GM19023 (cell line): ENCODE measurements at regions not wholly inside any gene's neighbourhood (a gene's known extent, or its start where the extent isn't known, plus 50 kb on each side); places are given as distances from the start of the nearest gene placed in this dataset.
"Not testable (repeated sequence)": the region's sequence is repeated elsewhere in the genome, so short reads cannot be mapped to it uniquely, and the experiment has no call there.

ENCODE experiments used
- ATAC-seq: cut with Tn5 transposase; IDR thresholded peaks from one replicate; pipeline ENCODE4 v1.9.1; 2021; ENCODE audit warnings: mild to moderate bottlenecking, moderate library complexity; ENCODE audit not compliant: unreplicated experiment

- ATAC-seq, result not testable (repeated sequence)
These were observed 89.8 kb downstream of the DNAAF6 start for GRCh38 chrX:107296184-107296583.

GRCh38 chrX:107298276-107298675, 91.9 kb downstream of the DNAAF6 start:
- no peak for ATAC-seq

GRCh38 chrX:107301253-107301652, 94.8 kb downstream of the DNAAF6 start:
- no peak for ATAC-seq

GRCh38 chrX:107304141-107304540, 97.7 kb downstream of the DNAAF6 start:
- no peak for ATAC-seq

- no peak for ATAC-seq
These were observed 117.5 kb downstream of the DNAAF6 start for GRCh38 chrX:107323786-107324492.

- no peak for ATAC-seq
These were observed 118.3 kb downstream of the DNAAF6 start for GRCh38 chrX:107324493-107325310.

GRCh38 chrX:107325467-107325866, 119.1 kb downstream of the DNAAF6 start:
- no peak for ATAC-seq

GRCh38 chrX:107348051-107348450, 101.4 kb upstream of the FRMPD3 start:
- ATAC-seq, result no peak

- ATAC-seq, result no peak
These were observed 100.5 kb upstream of the FRMPD3 start for GRCh38 chrX:107348990-107349389.

GRCh38 chrX:107355533-107355932, 93.9 kb upstream of the FRMPD3 start:
- no peak for ATAC-seq

- ATAC-seq, result no peak
These were observed 88.6 kb upstream of the FRMPD3 start for GRCh38 chrX:107360788-107361360.

- ATAC-seq, result not testable (repeated sequence)
These were observed 79.3 kb upstream of the FRMPD3 start for GRCh38 chrX:107370185-107370584.

GRCh38 chrX:107374132-107374531, 75.3 kb upstream of the FRMPD3 start:
- ATAC-seq, result no peak

GRCh38 chrX:107374831-107375230, 74.6 kb upstream of the FRMPD3 start:
- no peak for ATAC-seq

- not testable (repeated sequence) for ATAC-seq
These were observed 73.3 kb upstream of the FRMPD3 start for GRCh38 chrX:107376186-107376585.

- ATAC-seq, result no peak
These were observed 64.9 kb upstream of the FRMPD3 start for GRCh38 chrX:107384397-107385105.

GRCh38 chrX:107389726-107390125, 59.7 kb upstream of the FRMPD3 start:
- ATAC-seq, result no peak

GRCh38 chrX:107393656-107394055, 55.8 kb upstream of the FRMPD3 start:
- ATAC-seq, result not testable (repeated sequence)

GRCh38 chrX:107396235-107396634, 53.2 kb upstream of the FRMPD3 start:
- no peak for ATAC-seq

GRCh38 chrX:107396783-107397182, 52.7 kb upstream of the FRMPD3 start:
- ATAC-seq, result no peak

- peak; percentile 73 for ATAC-seq
These were observed 51.3 kb upstream of the FRMPD3 start for GRCh38 chrX:107398115-107398514.
